ENCODE measurements at regions not wholly inside any gene's neighbourhood (a gene's known extent, or its start where the extent isn't known, plus 50 kb on each side); places are given as distances from the start of the nearest gene placed in this dataset.

GRCh38 chr7:49341849-49342248 is 417.5 kb downstream of the CDC14C start (continued):
- TF ChIP-seq GABPA (IDR thresholded peaks at IDR 0.05 in 1 of 2, conservative IDR thresholded peaks at IDR 0.05 in 1 of 2), result no peak
- TF ChIP-seq SP1 (IDR thresholded peaks at IDR 0.05), result no peak
- no peak for TF ChIP-seq JUND (IDR thresholded peaks at IDR 0.05)

- H3K4me3 ChIP-seq (ENCODE audit: low read depth in 1 of 3, low read length in 3 of 3), result no peak overlapping the region
- peaks cover 0 to 3% (median 0%) of the 10 kb centered on the region in 4 donors for H3K9me3 ChIP-seq (ENCODE audit: control insufficient read depth in 4 of 4, low read length in 3 of 4)
- peaks cover 0 to 4% (median 0%) of the 10 kb centered on the region in 4 donors for H3K27me3 ChIP-seq (ENCODE audit: control insufficient read depth in 4 of 4, insufficient read depth in 4 of 4, low read length in 3 of 4)
- H3K9ac ChIP-seq (ENCODE audit: low read depth in 1 of 2, low read length in 2 of 2), result no peak overlapping the region
- WGBS, result 67% methylated on average over 1 of the region's 1 CpG
- H3K27ac ChIP-seq (ENCODE audit: low read depth in 1 of 2, low read length in 2 of 2), result no peak overlapping the region
- peaks cover 0 to 16% (median 8%) of the 10 kb centered on the region in 4 donors for H3K4me1 ChIP-seq (ENCODE audit: control insufficient read depth in 4 of 4, insufficient read depth in 4 of 4, low read length in 3 of 4)
- TF ChIP-seq ZBTB33 (IDR thresholded peaks at IDR 0.05) (no peak), NR2F2 (IDR thresholded peaks at IDR 0.05) (no peak), ATF3 (IDR thresholded peaks at IDR 0.05) (no peak), RAD21 (IDR thresholded peaks at IDR 0.05) (no peak), GABPA (IDR thresholded peaks at IDR 0.05 in 1 of 2, conservative IDR thresholded peaks at IDR 0.05 in 1 of 2) (no peak), TAF1 (conservative IDR thresholded peaks at IDR 0.05) (no peak), YY1 (IDR thresholded peaks at IDR 0.05) (no peak), MAX (IDR thresholded peaks at IDR 0.05) (no peak), RXRA (IDR thresholded peaks at IDR 0.05) (no peak), CTCF (IDR thresholded peaks at IDR 0.05; ENCODE audit: low read depth, low read length, missing input control) (no peak), SP1 (IDR thresholded peaks at IDR 0.05) (no peak), HNF4G (IDR thresholded peaks at IDR 0.05) (no peak), FOXA2 (IDR thresholded peaks at IDR 0.05) (no peak), EGR1 (IDR thresholded peaks at IDR 0.05; ENCODE audit: low read depth in 2 of 2) (no peak), HNF4A (conservative IDR thresholded peaks at IDR 0.05) (no peak), JUND (IDR thresholded peaks at IDR 0.05) (no peak), FOXA1 (IDR thresholded peaks at IDR 0.05) (no peak)
- TF ChIP-seq, protein P1, sequence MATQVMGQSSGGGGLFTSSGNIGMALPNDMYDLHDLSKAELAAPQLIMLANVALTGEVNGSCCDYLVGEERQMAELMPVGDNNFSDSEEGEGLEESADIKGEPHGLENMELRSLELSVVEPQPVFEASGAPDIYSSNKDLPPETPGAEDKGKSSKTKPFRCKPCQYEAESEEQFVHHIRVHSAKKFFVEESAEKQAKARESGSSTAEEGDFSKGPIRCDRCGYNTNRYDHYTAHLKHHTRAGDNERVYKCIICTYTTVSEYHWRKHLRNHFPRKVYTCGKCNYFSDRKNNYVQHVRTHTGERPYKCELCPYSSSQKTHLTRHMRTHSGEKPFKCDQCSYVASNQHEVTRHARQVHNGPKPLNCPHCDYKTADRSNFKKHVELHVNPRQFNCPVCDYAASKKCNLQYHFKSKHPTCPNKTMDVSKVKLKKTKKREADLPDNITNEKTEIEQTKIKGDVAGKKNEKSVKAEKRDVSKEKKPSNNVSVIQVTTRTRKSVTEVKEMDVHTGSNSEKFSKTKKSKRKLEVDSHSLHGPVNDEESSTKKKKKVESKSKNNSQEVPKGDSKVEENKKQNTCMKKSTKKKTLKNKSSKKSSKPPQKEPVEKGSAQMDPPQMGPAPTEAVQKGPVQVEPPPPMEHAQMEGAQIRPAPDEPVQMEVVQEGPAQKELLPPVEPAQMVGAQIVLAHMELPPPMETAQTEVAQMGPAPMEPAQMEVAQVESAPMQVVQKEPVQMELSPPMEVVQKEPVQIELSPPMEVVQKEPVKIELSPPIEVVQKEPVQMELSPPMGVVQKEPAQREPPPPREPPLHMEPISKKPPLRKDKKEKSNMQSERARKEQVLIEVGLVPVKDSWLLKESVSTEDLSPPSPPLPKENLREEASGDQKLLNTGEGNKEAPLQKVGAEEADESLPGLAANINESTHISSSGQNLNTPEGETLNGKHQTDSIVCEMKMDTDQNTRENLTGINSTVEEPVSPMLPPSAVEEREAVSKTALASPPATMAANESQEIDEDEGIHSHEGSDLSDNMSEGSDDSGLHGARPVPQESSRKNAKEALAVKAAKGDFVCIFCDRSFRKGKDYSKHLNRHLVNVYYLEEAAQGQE (IDR thresholded peaks at IDR 0.05), result no peak
- H3K36me3 ChIP-seq (ENCODE audit: control insufficient read depth in 4 of 4, insufficient read depth in 3 of 4, low read depth in 1 of 4, low read length in 3 of 4), result no peaks in the 10 kb centered on the region
- DNase-seq (ENCODE audit: low spot score), result no peak
These were observed 420.2 kb downstream of the CDC14C start for GRCh38 chr7:49344556-49344955.

Data from liver (tissue), 8 donors.